K562 (cell line): ENCODE measurements at regions not wholly inside any gene's neighbourhood (a gene's known extent, or its start where the extent isn't known, plus 50 kb on each side); places are given as distances from the start of the nearest gene placed in this dataset.
A peak's percentile ranks its signal among the peaks of the same experiment; 100 is the strongest.

ENCODE experiments used
- ARNT ChIP-seq, 2 experiments: fragments of 450-650 bp; IDR thresholded peaks; 2 replicates each; pipeline ENCODE4 v1.6.1; 2016; ENCODE audit warnings: mild to moderate bottlenecking in 1 of 2
- GMEB1 ChIP-seq: fragments of 250-450 bp; sonication (Bioruptor Pico); IDR thresholded peaks from 2 replicates; pipeline ENCODE4 v1.4.0; 2020; ENCODE audit warnings: mild to moderate bottlenecking
- MAFF ChIP-seq: IDR thresholded peaks from 2 replicates; pipeline ENCODE4 v1.6.1; 2012; ENCODE audit warnings: low read length, improper control_type of control experiment
- POLR2A ChIP-seq: fragments of 450-650 bp; conservative IDR thresholded peaks from 2 replicates; pipeline ENCODE4 v1.6.1; 2016
- PRPF4 ChIP-seq: fragments of 200-400 bp; formaldehyde crosslinking; IDR thresholded peaks from one replicate; pipeline ENCODE4 v1.6.1; 2017; ENCODE audit warnings: low read length, low read depth, mild to moderate bottlenecking; ENCODE audit not compliant: insufficient read depth, poor library complexity, severe bottlenecking
- PTRF ChIP-seq: fragments of 450-650 bp; IDR thresholded peaks from 2 replicates; pipeline ENCODE4 v1.6.1; 2016; ENCODE audit warnings: mild to moderate bottlenecking, missing genetic modification characterization, missing compliant biosample characterization
- RCOR1 ChIP-seq, 2 experiments: IDR thresholded peaks; 2 replicates each; pipeline ENCODE4 v1.6.1; 2012; ENCODE audit warnings: low read depth in 2 of 2, low read length in 2 of 2, borderline replicate concordance in 1 of 2, improper control_type of control experiment in 1 of 2
- SREBF1 ChIP-seq: fragments of 150-350 bp; IDR thresholded peaks from 2 replicates; pipeline ENCODE4 v1.6.1; 2014; ENCODE audit warnings: antibody characterized with exemption, low read depth, low read length, borderline replicate concordance
- TARDBP ChIP-seq: fragments of 450-650 bp; IDR thresholded peaks from 2 replicates; pipeline ENCODE4 v1.6.1; 2016
- ZC3H11A ChIP-seq: IDR thresholded peaks from 2 replicates; pipeline ENCODE4 v1.6.1; 2012; ENCODE audit warnings: low read depth, low read length, improper control_type of control experiment
- ZFP1 ChIP-seq: fragments of 450-650 bp; formaldehyde crosslinking; IDR thresholded peaks from 2 replicates; pipeline ENCODE4 v1.4.0; 2020; ENCODE audit warnings: mild to moderate bottlenecking, mixed read lengths
- ZHX1 ChIP-seq: fragments of 150-350 bp; conservative IDR thresholded peaks from 2 replicates; pipeline ENCODE4 v1.6.1; 2014; ENCODE audit warnings: low read length
- ZNF23 ChIP-seq: fragments of 250-450 bp; sonication (Bioruptor Pico); IDR thresholded peaks from 2 replicates; pipeline ENCODE4 v1.4.0; 2020; ENCODE audit warnings: mild to moderate bottlenecking
- ZNF232 ChIP-seq: sonication (generic); formaldehyde crosslinking; IDR thresholded peaks from 2 replicates; pipeline ENCODE4 v1.8.0; 2022; ENCODE audit warnings: mild to moderate bottlenecking, missing genetic modification reagents
- ZNF707 ChIP-seq: fragments of 250-450 bp; sonication (Bioruptor Pico); conservative IDR thresholded peaks from 2 replicates; pipeline ENCODE4 v1.8.0; 2022; ENCODE audit warnings: inconsistent platforms, mild to moderate bottlenecking, moderate library complexity
- TF ChIP-seq, protein P1 (sequence below): IDR thresholded peaks from 3 replicates; pipeline ENCODE4 v1.6.1; 2011; ENCODE audit warnings: borderline replicate concordance, mild to moderate bottlenecking, moderate library complexity; ENCODE audit not compliant: insufficient read length; ENCODE audit errors: extremely low read depth
- TF ChIP-seq, protein P2 (sequence below): fragments of 250-450 bp; sonication (Bioruptor Pico); IDR thresholded peaks from 2 replicates; pipeline ENCODE4 v1.5.0; 2021
- TF ChIP-seq, protein P3 (sequence below): fragments of 200-800 bp; sonication (Bioruptor generic); IDR thresholded peaks from 2 replicates; pipeline ENCODE4 v1.6.1; 2017; ENCODE audit warnings: missing genetic modification characterization, missing compliant biosample characterization
- TF ChIP-seq, protein P4 (sequence below): sonication (generic); formaldehyde crosslinking; IDR thresholded peaks from 2 replicates; pipeline ENCODE4 v1.8.0; 2022; ENCODE audit warnings: missing genetic modification reagents, mild to moderate bottlenecking, moderate library complexity, borderline replicate concordance

GRCh38 chr16:8182761-8183160, 407.6 kb downstream of the TMEM114 start (continued):
- TF ChIP-seq GMEB1 (CRISPR knock-in tag) (no peak), ZNF707 (CRISPR knock-in tag) (no peak), TARDBP (peak; percentile 84), POLR2A (no peak), MAFF (no peak), PRPF4 (no peak), ZHX1 (no peak), ZNF23 (CRISPR knock-in tag) (no peak), PTRF (no peak), ZFP1 (CRISPR knock-in tag) (no peak), SREBF1 (no peak), ZNF232 (CRISPR knock-in tag) (no peak), ARNT (IDR thresholded peaks at IDR 0.05) (peak; percentile 91 to 96), ZC3H11A (no peak), RCOR1 (IDR thresholded peaks at IDR 0.05; ENCODE audit: borderline replicate concordance in 1 of 2, low read depth in 2 of 2, low read length in 2 of 2) (peak; percentile 87 to 97; a peak in 3 of 4 replicates)
- TF ChIP-seq, protein P1, sequence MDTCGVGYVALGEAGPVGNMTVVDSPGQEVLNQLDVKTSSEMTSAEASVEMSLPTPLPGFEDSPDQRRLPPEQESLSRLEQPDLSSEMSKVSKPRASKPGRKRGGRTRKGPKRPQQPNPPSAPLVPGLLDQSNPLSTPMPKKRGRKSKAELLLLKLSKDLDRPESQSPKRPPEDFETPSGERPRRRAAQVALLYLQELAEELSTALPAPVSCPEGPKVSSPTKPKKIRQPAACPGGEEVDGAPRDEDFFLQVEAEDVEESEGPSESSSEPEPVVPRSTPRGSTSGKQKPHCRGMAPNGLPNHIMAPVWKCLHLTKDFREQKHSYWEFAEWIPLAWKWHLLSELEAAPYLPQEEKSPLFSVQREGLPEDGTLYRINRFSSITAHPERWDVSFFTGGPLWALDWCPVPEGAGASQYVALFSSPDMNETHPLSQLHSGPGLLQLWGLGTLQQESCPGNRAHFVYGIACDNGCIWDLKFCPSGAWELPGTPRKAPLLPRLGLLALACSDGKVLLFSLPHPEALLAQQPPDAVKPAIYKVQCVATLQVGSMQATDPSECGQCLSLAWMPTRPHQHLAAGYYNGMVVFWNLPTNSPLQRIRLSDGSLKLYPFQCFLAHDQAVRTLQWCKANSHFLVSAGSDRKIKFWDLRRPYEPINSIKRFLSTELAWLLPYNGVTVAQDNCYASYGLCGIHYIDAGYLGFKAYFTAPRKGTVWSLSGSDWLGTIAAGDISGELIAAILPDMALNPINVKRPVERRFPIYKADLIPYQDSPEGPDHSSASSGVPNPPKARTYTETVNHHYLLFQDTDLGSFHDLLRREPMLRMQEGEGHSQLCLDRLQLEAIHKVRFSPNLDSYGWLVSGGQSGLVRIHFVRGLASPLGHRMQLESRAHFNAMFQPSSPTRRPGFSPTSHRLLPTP: no peak
- TF ChIP-seq, protein P2, sequence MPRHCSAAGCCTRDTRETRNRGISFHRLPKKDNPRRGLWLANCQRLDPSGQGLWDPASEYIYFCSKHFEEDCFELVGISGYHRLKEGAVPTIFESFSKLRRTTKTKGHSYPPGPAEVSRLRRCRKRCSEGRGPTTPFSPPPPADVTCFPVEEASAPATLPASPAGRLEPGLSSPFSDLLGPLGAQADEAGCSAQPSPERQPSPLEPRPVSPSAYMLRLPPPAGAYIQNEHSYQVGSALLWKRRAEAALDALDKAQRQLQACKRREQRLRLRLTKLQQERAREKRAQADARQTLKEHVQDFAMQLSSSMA: no peak
- TF ChIP-seq, protein P3, sequence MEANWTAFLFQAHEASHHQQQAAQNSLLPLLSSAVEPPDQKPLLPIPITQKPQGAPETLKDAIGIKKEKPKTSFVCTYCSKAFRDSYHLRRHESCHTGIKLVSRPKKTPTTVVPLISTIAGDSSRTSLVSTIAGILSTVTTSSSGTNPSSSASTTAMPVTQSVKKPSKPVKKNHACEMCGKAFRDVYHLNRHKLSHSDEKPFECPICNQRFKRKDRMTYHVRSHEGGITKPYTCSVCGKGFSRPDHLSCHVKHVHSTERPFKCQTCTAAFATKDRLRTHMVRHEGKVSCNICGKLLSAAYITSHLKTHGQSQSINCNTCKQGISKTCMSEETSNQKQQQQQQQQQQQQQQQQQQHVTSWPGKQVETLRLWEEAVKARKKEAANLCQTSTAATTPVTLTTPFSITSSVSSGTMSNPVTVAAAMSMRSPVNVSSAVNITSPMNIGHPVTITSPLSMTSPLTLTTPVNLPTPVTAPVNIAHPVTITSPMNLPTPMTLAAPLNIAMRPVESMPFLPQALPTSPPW (CRISPR knock-in tag): peak; percentile 82
- TF ChIP-seq, protein P4, sequence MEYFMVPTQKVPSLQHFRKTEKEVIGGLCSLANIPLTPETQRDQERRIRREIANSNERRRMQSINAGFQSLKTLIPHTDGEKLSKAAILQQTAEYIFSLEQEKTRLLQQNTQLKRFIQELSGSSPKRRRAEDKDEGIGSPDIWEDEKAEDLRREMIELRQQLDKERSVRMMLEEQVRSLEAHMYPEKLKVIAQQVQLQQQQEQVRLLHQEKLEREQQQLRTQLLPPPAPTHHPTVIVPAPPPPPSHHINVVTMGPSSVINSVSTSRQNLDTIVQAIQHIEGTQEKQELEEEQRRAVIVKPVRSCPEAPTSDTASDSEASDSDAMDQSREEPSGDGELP (CRISPR knock-in tag): peak; percentile 97
